ENCODE measurements at regions not wholly inside any gene's neighbourhood (a gene's known extent, or its start where the extent isn't known, plus 50 kb on each side); places are given as distances from the start of the nearest gene placed in this dataset.
"Not testable (repeated sequence)": the region's sequence is repeated elsewhere in the genome, so short reads cannot be mapped to it uniquely, and the experiment has no call there.

DNA sequence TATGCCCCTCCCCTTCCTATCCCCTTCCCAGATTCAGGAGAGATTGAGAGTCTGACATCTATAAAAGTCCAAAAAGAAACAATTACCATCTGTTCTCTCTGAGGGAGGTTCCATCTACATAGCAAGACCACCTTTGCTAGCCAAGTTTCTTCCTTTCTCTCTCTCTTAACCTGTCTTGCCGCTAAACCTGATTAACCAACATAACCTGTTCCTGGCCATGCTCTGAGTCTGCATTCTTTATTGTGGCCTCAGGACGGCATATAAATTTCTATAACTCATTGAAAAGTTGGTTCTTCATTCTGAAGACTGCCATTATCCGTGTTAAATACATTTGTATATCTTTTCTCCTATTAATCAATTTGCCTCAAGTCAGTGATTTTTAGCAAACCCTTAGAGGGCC, 594.0 kb downstream of the KCNH5 start:
- DNase-seq (ENCODE audit: insufficient read length, low spot score) (no peak), FAIRE-seq (peak; percentile 90)

DNA sequence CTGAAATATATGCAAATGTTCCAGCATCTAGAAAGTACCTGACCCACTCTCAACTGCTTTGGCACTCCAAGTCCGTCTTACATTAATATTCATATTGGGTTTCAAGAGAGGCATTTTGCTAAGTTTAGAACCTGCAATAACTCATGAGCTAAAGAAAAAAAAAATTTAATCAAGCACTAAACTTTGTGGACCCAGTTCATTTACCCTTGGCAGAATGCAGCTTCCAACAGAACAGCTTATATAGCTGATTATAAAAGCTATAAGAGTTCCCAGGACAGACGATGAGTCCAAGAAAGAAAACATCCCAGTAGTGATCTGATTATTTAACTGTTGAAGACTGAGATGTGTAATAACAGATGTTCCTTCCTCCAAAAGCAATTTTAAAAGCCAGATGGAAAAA, 592.0 kb downstream of the KCNH5 start:
- DNase-seq (ENCODE audit: insufficient read length, low spot score), result no peak

DNA sequence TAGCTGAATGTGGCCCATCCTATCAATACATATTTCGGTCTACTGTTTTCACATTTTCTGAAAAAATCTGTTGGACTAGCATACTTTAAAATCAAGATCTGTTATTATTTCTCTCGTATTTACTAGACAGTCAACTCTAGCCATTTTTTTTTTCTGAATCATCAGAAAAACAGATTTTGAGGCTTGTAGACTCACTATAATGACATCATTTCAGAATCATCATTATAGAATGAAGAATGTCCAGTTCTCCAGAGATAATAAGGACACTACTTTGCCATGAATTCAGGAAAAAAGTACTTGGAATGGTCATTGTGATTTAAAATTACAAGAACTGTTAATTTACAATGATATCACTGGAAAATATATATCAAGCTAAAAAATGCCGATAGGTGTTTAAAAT, 589.8 kb downstream of the KCNH5 start:
- FAIRE-seq (peak; percentile 59), DNase-seq (ENCODE audit: insufficient read length, low spot score) (no peak)

More for the DNA sequence above, 592.0 kb downstream of the KCNH5 start:
- FAIRE-seq, result peak; percentile 82

DNA sequence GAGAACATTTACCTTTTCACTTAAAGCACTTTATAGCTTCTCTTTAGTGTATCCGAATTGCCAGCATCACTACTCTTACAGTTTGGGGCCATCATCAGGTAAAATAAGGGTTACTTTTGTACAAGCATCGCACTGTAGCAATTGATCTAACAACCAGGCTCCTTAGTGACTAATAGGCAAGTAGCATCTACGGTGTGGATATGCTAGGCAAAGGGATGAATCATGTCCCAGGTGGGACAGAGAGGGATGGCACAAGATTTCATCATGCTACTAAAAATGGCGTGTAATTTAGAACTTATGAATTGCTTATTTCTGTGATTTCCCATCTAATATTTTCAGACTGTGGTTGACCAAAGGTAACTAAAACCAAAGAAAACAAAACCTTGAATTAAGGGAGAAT, 582.3 kb downstream of the KCNH5 start:
- DNase-seq (ENCODE audit: insufficient read length, low spot score) (no peak), FAIRE-seq (no peak)

DNA sequence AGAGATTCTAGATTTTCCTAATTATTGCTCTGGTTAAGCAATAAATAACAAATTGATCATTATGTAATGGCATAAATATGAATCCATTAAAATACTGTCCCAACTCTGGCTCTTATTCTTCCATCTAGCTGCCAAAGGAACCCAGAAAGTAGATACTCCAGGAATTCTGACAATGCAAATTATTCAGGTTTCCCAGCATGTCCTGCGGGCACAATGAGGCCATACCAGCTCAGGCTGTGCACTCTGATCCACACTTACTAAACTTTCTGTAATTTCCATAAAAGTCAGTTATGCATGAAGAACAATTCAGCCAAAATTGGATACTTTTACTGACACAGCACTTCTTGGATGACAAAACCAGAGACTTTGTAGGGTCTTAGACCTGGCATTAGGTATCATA, 576.3 kb downstream of the KCNH5 start:
- FAIRE-seq (peak; percentile 99), DNase-seq (ENCODE audit: insufficient read length, low spot score) (peak; percentile 56)

DNA sequence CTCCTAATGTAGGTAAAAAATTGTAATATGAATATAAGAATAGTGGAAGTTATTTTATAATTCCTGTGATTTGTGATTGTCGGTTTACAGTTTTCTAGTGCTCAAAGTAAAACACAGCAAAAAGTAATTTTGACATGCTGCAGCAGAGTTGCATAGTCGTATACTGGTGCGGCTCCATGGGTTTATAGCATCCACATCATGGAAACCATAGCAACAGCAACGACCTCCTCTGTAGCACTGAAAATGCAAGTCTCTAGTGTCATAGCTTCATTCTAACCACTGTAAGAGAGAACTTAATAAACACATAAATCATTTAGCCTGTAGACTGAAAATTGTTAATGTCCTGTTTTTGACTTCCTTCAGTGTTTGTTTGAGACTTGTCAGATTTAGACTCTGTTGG, 574.3 kb downstream of the KCNH5 start:
- no peak for FAIRE-seq
- no peak for DNase-seq (ENCODE audit: insufficient read length, low spot score)

DNA sequence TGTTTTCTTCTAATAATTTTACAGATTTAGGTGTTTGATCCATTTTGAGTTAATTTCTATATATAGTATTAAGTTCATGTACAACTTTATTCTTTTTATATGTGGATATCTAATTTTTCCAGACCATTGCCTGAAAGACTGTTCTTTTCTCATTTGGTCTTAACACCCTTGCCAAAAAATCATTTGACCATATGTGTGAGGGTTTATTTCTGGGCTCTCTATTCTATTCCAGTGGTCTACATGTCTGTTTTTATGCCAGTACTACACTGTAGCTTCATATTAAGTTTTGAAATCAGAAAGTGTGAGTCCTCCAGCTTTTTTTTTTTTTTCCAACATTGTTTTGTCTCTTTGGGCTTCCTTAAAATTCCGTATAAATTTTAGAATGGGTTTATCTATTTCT, 554.1 kb downstream of the KCNH5 start:
- FAIRE-seq (peak; percentile 40), DNase-seq (ENCODE audit: insufficient read length, low spot score) (no peak)

DNA sequence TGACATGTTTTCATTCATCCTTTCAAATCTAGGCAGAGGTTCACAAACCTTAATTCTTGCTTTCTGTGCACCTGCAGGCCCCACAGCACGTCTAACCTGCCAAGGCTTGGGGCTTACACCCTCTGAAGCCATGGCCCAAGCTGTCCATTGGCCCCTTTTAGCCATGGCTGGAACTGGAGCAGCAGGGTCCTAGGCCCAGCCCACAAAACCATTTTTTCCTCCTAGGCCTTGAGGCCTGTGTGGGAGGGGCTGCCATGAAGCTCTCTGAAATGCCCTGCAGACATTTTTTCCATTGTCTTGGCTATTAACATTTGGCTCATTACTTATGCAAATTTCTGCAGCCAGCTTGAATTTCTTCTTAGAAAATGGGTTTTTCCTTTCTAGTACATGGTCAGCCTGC, 547.5 kb downstream of the KCNH5 start:
- no peak for DNase-seq (ENCODE audit: insufficient read length, low spot score)
- FAIRE-seq, result no peak

DNA sequence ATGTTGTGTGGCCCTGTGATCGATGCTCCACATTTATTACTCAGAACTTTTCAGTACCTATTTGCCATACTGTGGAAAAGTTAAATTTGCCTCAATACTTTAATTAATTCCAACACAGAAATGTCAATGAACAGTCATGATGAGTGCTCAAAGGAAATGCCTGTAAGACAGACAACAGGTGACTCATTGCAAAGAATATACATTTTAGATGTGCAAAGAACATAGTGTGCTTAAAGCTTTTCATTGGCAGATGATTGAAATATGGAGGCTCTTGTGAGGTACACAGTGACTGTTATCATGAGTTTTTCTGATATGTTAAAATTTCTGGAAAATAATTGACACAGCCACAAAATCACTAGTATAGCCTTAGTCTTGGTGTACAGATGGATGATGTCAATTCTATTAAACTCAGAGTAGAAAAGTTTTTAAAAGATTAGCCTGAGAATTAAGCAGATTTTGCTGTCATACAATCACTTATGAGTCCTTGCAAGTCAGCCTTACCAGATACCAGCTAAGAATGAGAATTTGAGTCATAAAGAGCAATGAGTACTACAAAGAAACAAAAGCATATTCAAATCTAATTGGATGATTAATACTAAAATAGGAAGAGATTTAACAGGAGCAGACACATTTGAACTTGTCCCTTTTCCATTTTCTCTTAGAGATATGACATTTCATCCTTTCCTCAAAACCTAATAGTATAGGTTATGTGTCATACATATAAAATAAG, 544.1 kb downstream of the KCNH5 start:
- DNase-seq (ENCODE audit: insufficient read length, low spot score) (no peak), FAIRE-seq (peak; percentile 42)

DNA sequence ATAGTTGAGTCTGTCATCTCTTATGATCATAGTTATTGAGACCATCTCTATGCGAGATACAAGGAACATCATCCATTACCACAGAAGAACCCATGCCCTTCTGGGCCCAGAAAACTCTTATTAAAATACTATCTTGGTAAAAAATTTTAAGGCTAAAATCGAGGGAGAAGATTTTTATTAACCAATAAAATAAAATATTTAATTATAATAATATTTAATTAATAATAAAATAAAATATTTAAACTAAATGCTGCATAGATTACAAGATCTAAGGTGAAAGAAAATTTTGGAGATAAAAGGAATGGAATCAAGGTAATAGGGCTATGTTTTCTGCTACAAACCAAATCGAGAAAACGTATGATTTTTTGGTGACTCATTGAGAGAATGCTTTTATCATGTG, 540.2 kb downstream of the KCNH5 start:
- DNase-seq (ENCODE audit: insufficient read length, low spot score), result no peak
- FAIRE-seq, result no peak

DNA sequence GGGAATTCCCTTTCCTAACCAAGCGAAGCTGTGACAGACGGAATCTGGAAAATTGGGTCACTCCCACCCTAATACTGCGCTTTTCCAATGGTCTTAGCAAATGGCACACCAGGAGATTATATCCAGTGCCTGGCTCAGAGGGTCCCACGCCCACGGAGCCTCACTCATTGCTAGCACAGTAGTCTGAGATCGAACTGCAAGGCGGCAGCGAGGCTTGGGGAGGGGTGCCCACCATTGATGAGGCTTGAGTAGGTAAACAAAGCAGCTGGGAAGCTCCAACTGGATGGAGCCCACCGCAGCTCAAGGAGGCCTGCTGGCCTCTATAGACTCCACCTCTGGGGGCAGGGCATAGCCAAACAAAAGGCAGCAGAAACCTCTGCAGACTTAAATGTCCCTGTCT, 523.9 kb downstream of the KCNH5 start:
- not testable (repeated sequence) for DNase-seq (ENCODE audit: insufficient read length, low spot score)
- peak; percentile 66 for FAIRE-seq

DNA sequence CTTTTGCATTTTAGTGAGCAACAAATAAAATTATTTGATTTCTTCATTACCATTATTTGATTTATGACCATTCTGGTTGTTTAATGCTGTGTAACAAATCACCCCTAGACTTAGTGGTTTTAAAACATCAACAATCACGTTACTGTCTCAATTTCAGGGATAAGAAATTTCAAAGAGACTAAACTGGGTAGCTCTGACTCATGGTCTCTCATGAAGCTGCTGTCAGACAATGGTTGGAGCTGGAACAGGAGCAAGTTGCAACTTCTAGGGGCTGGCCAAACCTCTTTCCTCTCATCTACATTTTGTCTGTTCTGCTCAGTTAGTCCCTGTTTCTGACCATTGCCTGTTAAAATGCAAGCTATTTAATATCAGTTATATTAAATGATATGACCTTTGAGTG, 517.0 kb downstream of the KCNH5 start:
- FAIRE-seq (no peak), DNase-seq (ENCODE audit: insufficient read length, low spot score) (no peak)

DNA sequence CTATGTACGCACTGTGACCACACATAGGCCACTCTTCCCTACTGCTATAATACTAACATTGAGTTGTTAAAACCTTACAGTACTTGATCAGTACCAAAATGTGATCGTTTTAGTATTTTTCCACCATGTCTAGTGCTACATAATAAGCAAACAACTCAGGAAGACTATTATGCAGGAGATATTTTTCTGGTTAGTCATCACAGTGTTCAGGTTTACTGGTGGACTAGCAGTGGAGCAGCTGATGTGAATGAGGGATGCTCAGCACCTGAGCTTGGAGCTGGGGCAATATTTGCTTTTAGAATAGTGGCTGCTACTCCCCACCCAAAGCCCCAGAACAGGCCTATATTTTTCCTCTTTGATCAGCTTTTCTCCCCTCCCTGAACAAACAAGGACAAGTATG, 513.1 kb downstream of the KCNH5 start:
- peak; percentile 98 for FAIRE-seq
- peak; percentile 39 for DNase-seq (ENCODE audit: insufficient read length, low spot score)

DNA sequence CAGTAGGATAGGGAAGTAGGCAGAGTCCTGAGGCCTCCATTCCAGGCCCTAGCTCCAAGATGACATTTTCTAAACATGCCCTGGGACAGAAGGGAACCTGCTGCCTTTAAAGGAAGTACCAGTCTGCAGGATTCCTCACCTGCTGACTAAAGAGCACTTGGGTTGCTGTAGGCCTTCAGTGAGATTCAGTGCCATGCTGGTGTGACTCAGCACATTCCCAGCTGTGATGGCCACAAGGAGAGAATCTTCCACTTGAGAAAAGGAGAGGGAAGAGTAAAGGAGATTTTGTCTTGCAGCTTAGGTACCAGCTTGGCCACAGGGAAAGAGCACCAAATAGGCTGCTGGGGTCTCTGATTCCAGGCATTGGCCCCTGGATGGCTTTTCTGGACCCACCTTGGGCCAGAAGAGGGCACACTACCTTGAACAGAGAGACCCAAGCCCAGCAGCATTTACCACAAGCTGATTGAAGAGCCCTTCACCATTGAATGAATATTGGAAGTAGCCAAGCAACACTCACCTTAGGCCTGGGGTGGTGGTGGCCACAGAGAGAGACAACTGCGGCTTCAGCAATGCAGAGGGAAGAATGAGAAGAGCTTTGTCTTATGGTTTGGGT, 498.3 kb downstream of the KCNH5 start:
- peak; percentile 97 for FAIRE-seq

DNA sequence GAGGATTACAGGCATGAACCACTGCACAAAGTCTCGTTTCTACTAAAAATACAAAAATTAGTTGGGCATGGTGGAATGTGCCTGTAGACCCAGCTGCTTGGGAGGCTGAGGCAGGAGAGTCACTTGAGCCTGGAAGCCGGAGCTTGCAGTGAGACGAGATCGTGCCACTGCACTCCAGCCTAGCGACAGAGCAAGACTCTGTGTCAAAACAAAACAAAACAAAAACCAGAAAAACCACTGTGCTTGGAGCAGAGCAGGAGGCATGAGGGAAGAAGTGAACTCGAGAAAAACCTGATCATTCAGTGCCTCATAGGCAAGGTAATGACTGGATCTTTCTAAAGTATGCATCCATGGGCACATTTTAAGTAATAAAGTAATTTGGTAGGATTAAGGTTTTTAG, 487.8 kb downstream of the KCNH5 start:
- DNase-seq (ENCODE audit: insufficient read length, low spot score), result no peak
- no peak for FAIRE-seq

More for the DNA sequence above, 498.3 kb downstream of the KCNH5 start:
- no peak for DNase-seq (ENCODE audit: insufficient read length, low spot score)

DNA sequence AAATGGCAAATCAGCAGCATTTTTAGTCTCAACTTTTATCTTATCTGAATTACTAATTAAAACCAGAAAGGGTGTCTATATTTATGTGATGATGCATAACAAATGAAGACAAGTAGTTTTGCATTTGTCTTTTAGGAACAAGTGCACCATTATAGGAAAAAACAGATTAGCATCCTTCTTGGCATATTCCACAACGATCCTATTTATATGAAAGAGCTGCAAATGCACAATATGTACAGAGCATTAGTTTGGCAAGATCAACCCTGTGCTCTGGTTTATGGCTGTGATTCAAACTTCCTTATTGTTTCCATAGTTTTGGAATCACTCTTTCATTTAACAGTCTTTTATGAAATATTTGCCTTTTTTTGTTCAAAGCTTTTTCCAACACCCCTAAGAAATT, 486.8 kb downstream of the KCNH5 start:
- no peak for FAIRE-seq
- no peak for DNase-seq (ENCODE audit: insufficient read length, low spot score)

DNA sequence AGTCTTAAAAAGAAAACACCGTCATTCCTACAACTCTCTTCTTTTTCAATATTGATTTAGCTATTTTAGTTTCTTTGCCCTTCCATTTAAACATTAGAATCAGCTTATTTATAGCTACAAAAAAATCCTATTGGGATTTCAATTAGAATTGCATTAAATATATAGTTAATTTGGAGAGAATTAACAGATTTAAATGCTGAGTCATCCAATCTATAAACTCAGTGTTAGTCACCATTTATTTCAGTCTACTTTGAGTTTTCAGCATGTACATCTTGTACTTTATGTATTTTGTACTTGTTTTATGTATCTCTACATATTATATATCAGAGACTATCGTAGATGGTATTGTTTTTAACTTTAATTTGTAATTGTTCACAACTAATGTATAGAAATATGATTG, 460.0 kb downstream of the KCNH5 start:
- DNase-seq (ENCODE audit: insufficient read length, low spot score) (no peak), FAIRE-seq (no peak)

DNA sequence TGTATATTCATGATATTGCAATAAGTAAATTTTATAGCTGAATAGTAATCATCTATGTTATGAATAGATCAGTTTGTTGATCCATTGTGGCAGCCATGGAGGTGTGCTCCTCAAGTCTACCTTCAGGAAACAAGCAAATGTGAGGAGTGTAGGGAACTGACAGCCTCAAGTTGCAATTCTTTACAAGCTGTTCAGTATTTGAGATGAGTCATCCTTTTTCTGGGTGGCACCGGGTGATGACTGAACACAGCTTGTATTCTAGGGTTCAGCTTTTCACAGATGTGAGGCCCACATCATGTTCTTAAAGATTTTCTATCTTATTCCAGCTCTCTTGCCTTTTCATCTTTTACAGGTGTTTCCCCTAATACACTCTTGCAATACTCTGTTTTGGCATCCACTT, 452.4 kb downstream of the KCNH5 start:
- peak; percentile 98 for FAIRE-seq
- peak; percentile 45 for DNase-seq (ENCODE audit: insufficient read length, low spot score)

DNA sequence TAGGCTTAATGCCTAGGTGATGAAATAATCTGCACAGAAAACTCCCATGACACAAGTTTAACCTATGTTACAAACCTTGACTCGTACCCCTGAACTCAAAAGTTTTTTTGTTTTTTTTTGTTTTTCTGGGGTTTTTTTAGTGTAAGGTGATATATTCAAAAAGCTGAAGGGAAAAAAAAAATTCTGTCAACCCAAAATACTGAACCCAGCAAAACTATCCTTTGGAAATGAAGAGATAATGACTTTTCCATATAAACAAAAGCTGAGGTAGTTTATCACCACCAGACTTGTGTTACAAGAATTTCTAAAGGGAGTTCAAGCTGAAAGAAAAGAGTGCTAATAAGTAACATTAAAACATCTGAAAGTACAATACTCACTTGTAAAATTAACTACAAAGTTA, 448.1 kb downstream of the KCNH5 start:
- FAIRE-seq (no peak), DNase-seq (ENCODE audit: insufficient read length, low spot score) (no peak)

DNA sequence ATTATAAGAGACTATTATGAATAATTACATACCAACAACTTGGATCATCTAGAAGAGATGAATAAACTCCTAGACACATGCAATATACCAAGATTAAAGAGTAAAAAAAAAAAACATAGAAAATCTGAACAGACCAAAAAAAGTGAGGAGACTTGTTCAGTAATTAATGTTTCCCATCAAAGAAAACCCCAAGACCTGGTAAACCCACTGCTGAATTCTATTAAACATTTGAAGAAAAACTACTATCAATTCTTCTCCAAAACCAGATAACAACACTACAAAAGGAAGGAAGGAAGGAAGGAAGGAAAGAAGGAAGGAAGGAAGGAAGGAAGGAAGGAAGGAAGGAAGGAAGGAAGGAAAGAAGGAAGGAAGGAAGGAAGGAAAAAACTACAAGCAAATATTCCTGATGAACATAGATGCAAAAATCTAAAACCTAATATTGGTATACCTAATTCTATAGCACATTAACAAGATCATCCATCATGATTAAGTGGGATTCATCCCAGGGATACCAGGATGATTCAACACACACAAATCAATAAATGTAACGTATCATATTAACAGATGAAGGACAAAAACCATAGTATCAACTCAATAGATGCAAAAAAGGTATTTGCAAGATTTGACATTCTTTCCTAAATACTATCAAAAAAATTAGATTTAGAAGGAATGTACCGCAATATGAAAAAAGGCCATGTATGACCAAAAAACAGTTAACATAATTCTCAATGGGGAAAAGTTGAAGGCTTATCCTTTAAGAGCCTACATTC, 445.5 kb downstream of the KCNH5 start:
- FAIRE-seq, result peak; percentile 89
- DNase-seq (ENCODE audit: insufficient read length, low spot score), result no peak

DNA sequence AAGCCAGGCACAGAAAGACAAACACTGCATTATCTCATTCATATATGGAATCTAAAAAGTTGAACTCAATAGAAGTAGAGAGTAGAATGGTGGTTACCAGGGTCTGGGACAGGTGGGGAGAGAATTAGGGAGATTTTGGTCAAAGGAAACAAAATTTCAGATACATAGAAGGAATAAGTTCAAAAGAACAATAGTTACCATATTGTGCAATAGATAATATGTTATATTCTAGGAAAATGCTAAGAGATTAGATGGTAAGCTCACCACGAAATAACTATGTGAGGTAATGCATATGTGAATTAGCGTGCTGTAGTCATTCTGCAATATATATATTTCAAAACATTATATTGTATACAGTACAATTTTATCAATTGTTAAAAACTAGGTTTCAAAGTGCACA, 442.5 kb downstream of the KCNH5 start:
- no peak for DNase-seq (ENCODE audit: insufficient read length, low spot score)
- no peak for FAIRE-seq

DNA sequence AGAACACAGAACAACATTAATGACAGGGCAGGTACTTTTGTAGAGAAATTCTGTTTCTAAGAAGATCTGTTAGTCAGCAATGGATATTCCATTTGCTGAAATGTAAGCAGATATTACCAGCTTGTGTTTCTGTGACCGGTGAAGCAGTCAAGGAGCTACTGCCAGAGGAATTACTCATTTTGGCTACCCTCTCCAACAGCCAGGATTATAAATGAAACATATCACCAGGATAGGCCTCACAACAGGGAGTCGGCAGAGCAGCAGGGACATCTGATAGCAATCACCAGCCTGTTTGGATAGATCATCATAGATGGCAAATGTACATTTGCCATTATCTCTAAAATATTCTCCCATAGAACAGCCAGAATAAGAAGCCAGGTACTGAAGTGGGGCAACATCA, 440.7 kb downstream of the KCNH5 start:
- DNase-seq (ENCODE audit: insufficient read length, low spot score) (no peak), FAIRE-seq (peak; percentile 98)
